Inflammatory macrophage (primary cell): ENCODE measurements at regions not wholly inside any gene's neighbourhood (a gene's known extent, or its start where the extent isn't known, plus 50 kb on each side); places are given as distances from the start of the nearest gene placed in this dataset.

ENCODE experiments used
- DNase-seq, 2 donors: peaks; one replicate each; pipeline ENCODE4 v3.0.0-alpha.2; 2020 to 2022

DNA sequence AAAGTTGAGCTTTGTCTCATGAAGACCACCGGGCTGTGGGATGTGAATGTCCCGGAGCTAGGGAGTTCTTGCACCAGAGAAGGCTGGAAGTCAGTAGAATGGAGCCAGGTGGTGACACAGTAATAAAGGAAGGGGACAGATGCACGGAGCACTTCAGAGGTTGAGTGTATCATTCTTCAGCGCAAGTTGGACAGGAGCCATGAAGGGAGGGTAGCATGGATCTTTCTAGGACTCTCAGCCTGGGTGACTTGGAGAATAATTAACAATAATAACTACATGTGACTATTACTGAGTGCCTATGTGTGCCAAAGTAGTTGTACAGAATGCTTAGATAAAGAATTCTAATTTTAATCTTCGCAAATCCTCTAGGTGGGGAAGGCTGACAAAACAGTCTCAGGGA lies 258.7 kb upstream of the AJAP1 start:
- no peak for DNase-seq

DNA sequence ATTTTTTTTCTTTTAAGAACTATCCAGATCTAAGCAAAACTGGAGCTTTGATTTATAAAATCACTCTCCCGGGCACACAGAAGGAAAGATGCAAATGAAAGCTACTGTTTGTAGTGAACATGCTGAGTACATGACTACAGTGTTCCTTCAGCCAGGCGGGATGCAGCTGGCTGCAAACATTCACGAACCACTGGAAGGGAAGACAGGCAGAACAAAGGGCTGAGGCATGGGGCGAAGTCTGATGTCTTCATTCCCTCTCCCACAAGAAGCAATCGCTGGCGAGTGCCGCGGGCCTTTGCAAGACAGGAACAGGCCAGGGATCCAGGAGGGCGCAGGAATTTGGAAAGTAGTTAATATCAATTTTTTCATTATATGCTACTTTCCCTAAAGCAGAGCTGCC lies 257.9 kb upstream of the AJAP1 start:
- no peak for DNase-seq

DNA sequence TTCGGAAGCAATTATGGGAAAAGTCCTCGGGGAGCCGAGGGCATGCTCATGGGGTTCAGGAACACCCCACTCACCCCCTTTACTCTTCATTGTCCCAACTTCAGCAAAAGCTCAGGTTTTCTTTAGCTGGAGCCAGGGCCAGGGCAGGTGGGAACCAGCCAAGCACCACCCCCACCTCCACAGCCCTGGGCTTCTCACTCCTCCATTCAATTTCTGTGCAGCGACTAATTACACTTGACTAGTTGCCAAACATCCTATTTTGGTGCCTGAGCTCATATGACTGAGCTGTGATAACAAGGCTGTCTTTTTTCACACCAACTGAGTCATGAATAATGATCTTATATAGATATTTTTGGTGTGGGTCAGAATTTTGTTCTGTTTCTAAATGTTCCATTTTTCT lies 257.2 kb upstream of the AJAP1 start:
- no peak for DNase-seq

- no peak for DNase-seq
Measured at GRCh38 chr1:4402032-4402431, 252.4 kb upstream of the AJAP1 start.

GRCh38 chr1:4404854-4405590 lies 249.4 kb upstream of the AJAP1 start:
- no peak for DNase-seq

GRCh38 chr1:4407851-4408250 lies 246.6 kb upstream of the AJAP1 start:
- DNase-seq: no peak

GRCh38 chr1:4408380-4408779 lies 246.0 kb upstream of the AJAP1 start:
- DNase-seq: no peak

DNA sequence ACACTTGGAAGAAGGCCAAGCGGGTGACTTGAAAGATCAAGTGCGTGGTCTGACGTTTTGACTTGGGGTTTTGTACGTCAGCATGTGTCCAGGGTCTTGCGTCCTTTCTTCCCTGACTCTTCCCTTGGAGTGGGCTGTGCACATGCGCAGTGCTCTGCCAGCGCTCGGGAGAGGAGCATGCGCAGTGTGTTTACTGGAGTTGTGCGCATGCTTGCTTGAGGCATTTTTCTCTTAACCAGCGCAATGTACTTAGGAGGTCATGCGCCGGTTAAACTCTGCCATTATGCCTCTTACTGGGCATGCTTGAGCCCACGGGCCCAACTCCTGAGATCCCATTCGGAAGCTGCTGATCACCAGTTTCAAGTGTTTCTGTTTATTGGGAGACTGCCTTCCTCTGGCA lies 242.5 kb upstream of the AJAP1 start:
- no peak for DNase-seq

DNA sequence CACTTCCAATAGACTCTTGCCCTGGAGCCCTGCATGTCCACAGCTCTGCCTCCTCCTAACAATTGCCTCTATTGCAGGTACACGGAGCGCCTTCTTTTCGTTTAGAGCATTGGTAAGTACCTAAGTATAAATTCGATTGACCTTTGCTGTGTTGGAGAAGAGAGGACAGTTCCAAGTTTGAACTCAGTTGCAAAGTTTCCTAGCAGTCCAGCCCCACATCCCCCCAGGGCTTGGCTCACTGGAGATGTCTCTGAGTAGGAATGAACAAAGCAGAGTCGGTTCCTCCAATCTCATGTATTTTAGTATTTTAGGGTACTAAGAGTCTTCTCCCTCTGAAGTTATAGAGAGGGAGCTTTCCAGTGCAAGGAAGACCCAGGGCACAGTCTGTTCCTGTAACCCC lies 238.9 kb upstream of the AJAP1 start:
- DNase-seq: no peak

- DNase-seq: no peak
Measured at GRCh38 chr1:4416189-4416588, 238.2 kb upstream of the AJAP1 start.

GRCh38 chr1:4418021-4418420 lies 236.4 kb upstream of the AJAP1 start:
- no peak for DNase-seq

- no peak for DNase-seq
Measured at GRCh38 chr1:4421986-4422385, 232.4 kb upstream of the AJAP1 start.

DNA sequence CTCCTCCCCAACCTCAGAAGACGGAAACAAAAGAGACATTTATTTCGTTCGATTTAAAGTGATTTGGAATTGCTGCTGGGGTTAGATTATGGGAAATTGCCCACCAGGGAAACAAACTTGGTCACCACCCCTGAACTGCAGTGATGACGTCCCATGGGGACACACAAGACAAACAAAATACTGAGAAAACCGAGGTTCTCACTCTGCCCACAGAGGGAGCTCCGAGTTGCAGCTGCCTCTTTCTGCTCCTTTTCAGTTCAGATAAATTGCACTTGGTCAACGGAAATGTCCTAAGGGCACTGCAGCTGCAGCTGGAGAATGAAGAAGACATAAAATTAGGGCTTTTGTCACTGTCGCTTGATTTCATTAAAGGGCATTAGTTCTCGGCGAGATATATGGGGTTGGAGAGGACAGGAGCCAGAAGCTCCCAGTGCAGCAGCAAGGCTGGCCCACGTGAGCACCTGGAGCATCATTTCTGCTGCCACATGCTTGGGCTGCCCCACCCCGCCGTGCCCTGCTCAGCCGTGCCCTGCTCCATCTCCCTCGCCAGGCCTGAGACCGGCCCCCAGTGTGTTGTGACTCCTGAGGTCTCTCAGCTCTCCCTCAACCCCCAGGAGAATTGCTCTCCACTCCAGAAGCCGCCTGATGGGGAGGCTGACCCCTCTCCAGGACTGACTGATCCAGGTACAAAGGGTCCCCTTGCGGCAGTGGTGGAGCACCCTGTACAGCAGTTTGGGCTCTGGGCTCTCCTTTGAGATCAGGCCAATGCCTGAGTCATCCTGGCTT lies 231.7 kb upstream of the AJAP1 start:
- DNase-seq: no peak

- no peak for DNase-seq
Measured at GRCh38 chr1:4424254-4424653, 230.2 kb upstream of the AJAP1 start.

- no peak for DNase-seq
Measured at GRCh38 chr1:4424766-4425165, 229.6 kb upstream of the AJAP1 start.

- no peak for DNase-seq
Measured at GRCh38 chr1:4425892-4426291, 228.5 kb upstream of the AJAP1 start.

GRCh38 chr1:4428711-4429110 lies 225.7 kb upstream of the AJAP1 start:
- no peak for DNase-seq

DNA sequence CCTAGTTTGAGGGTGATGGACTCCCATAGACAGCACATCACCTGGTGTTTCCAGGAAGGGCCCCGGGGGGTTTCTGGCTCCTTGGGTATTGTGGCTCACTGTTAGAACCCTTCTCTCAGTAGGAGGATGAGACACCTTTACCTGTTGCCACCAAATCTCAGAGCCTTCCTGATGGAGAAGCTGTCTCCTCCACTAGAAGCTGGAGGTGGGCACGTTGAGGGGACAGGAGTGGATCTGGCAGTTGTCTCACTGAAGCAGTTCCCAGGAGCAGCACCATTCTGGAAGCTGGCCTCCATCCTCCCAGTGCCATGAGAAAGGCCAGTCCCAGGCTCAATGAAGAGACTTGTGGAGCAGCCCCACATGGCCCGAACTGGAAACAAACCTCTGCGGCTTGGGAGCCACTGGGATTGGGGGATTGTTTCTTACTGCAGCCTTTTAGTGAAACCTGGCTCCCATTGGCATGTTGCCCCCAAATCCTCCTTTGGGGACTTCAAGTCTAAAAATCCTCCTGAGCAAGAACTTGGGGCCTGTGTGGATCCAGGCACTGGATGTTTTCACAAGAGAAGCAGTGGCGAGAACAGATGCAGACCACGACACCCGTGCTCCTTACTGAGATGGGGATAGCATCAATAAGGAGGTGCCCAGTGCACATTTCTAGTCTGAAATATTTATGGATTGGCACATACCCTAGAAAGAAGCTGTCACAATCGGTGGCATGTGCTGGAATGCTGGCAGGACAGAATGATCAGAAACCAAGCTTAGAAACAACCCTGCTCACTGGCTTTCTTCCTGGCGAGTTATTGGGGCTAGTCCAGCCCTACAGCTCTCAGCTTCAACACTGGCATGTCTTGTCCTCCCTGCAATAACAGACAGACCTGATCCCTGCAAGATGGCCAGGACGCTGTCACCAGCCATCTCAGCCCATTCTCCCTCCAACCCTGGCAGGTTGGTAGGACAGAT lies 223.7 kb upstream of the AJAP1 start:
- no peak for DNase-seq

- no peak for DNase-seq
Measured at GRCh38 chr1:4431491-4431890, 222.9 kb upstream of the AJAP1 start.

DNA sequence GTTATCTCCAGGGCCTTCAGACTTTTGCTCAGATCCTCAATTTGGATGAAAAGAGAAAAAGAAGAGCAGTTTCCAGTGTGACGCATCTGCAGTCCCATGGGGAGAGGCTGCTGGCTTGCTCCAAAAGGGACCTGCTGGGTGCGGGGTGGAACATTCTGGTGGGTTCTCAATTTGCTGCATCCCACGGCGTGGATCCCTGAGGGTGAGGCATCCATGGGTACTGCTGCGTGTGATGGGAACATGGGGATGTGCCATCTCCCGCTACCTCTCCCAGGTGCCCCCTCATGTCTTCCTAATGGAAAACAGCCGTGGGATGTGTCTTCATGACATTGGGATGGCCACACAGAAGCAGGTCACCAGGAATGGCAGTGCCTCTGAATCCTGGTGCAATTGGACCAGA lies 221.3 kb upstream of the AJAP1 start:
- no peak for DNase-seq

GRCh38 chr1:4444086-4444485 lies 210.3 kb upstream of the AJAP1 start:
- DNase-seq: no peak

DNA sequence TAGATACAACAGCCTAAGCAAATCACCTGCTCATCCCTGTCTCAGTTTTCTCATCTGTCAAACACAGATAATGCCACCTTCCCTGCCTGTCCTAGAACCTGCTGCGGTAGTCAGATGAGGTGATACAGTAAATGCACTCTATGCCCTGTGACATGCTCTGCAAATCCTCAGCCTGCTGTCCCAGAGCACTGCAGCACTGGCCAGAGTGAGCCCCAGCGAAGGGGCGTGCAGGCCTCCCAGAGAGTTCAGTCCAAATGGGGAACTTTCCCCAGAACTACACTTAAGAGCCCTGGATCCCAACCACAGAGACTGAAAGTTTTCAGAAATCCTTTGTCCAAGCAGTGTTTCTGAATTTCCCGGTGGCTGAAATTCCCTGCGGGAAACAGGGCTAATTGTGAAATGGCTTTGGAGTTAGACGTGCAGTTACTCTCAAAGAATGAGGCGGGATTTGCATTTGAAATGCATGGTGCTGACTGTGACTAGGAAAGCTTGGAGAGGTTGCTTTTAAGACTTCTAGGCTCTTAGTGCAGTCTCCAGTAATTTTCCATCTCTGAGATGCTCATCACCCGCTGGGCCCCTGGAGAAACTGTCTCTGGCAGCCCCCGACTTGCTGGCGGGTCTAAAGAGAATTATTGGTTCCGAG lies 206.5 kb upstream of the AJAP1 start:
- DNase-seq: no peak

DNA sequence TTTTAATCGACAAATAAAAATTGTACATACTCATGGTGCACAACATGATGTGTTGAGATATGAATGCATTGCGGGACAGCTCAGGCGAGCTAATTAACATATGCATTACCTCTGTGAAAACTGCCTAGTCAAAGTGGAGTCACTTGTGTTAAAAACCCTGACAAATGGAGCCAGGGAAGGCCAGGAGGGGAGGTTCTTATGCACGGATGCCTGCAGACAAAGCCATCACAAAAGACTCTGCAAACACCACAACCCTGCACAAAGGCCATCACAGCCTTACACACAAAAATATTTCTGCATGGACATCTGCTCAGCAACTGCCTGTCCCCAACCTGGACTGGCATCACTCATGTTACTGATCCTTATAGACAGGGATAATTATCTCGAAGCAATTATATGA lies 204.4 kb upstream of the AJAP1 start:
- no peak for DNase-seq
